Lung (tissue), 11 donors: ENCODE measurements at regions not wholly inside any gene's neighbourhood (a gene's known extent, or its start where the extent isn't known, plus 50 kb on each side); places are given as distances from the start of the nearest gene placed in this dataset.

ENCODE experiments used
- ATAC-seq: fragments of 200-7000 bp; cut with Tn5 transposase; one replicate; pipeline ENCODE4 v1.9.1; 2020; ENCODE audit warnings: moderate number of reproducible peaks; ENCODE audit not compliant: insufficient read depth, low FRiP score
- DNase-seq, 3 donors: peaks; one replicate each; pipeline ENCODE4 v3.0.0-alpha.2; 2013 to 2017
- H3K27ac ChIP-seq, 2 donors: one replicate each; pipeline ENCODE4 v1.5.1; 2013; ENCODE audit warnings: mild to moderate bottlenecking in 2 of 2, moderate library complexity in 2 of 2, control low read depth in 1 of 2, inconsistent platforms in 1 of 2, low read depth in 1 of 2, low read length in 1 of 2
- H3K27me3 ChIP-seq, 3 donors: one replicate each; pipeline ENCODE4 v1.5.1; 2013; ENCODE audit warnings: low read length in 2 of 3; ENCODE audit not compliant: control insufficient read depth in 3 of 3, insufficient read depth in 3 of 3
- H3K36me3 ChIP-seq, 4 donors: one replicate each; pipeline ENCODE4 v1.5.1; 2013; ENCODE audit warnings: low read length in 4 of 4, mild to moderate bottlenecking in 1 of 4, moderate library complexity in 1 of 4; ENCODE audit not compliant: control insufficient read depth in 4 of 4, insufficient read depth in 4 of 4
- H3K4me1 ChIP-seq, 5 donors: one replicate each; pipeline ENCODE4 v1.5.1; 2013; ENCODE audit warnings: low read length in 5 of 5, mild to moderate bottlenecking in 2 of 5, moderate library complexity in 1 of 5; ENCODE audit not compliant: control insufficient read depth in 5 of 5, insufficient read depth in 5 of 5
- H3K4me3 ChIP-seq: one replicate; pipeline ENCODE4 v1.5.1; 2013; ENCODE audit warnings: mild to moderate bottlenecking, control low read depth, moderate library complexity
- H3K9ac ChIP-seq, 2 donors: one replicate each; pipeline ENCODE4 v1.5.1; 2013; ENCODE audit warnings: low read length in 2 of 2, control low read depth in 1 of 2; ENCODE audit not compliant: insufficient read depth in 1 of 2
- H3K9me3 ChIP-seq, 4 donors: one replicate each; pipeline ENCODE4 v1.5.1; 2013; ENCODE audit warnings: low read length in 3 of 4, mild to moderate bottlenecking in 1 of 4, moderate library complexity in 1 of 4; ENCODE audit not compliant: control insufficient read depth in 4 of 4, insufficient read depth in 3 of 4
- CTCF ChIP-seq: IDR thresholded peaks from 2 replicates; pipeline ENCODE4 v1.5.1; 2012; ENCODE audit warnings: mild to moderate bottlenecking; ENCODE audit errors: control extremely low read depth, extremely low read depth
- WGBS, 2 donors: extraction: QIAGEN DNeasy Blood & Tissue Kit; methylation state at CpG; one replicate each; pipeline ENCODE4 v1.1.7; 2013; 5-methylcytosine and 5-hydroxymethylcytosine counted together
- donor health status: control.
- donor health status: control.
- donor health status: Bipolar disorder and iron deficiency.
- donor health status: healthy.
- donor health status: DM: yes; HTN: yes; CAD: no.

DNA sequence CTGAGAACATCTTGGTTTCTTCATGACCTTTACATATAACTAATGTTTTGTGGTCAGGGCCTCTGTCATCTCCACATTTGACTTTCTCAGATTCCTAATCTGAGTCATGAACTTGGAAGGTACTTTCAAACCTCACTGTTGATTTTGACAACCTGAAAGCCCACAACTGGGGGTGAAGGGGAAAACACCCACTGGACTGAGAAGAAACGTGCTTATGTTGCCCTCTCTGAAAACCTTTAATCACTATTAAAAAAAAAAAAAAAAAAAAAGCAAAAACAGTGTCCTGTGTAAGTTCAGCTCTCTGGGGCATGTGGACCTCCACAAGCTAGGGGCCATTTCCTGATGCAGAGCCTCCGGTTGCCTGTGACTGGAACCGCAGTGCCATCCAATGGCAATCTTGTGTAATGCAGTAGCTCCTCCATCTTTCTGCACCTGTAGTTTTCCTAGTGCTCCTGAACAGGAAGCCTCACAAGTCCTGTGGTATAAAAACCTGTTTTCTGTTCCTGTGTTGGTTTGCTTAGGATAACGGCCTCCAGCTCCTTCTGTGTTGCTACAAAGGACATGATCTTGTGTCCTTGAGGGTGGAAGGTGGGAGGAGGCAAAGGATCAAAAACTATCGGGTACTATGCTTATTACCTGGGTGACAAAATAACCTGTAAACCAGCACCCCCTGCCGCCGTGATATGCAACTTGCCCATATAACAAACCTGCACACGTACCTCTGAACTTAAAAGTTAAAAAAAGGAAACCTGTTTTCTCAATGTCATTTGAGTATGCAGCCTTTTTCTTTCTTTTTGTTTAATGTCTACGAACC, 124.5 kb downstream of the ZNF648 start:
- TF ChIP-seq CTCF: peak; percentile 35
- Histone ChIP-seq H3K27ac (no peak overlapping the region), H3K9ac (no peak overlapping the region), H3K36me3 (no peaks in the 10 kb centered on the region), H3K4me3 (no peak overlapping the region), H3K27me3 (no peaks in the 10 kb centered on the region), H3K9me3 (no peaks in the 10 kb centered on the region), H3K4me1 (no peaks in the 10 kb centered on the region)
- DNase-seq (peak; percentile 67 to 79 (median 75)), ATAC-seq (peak; percentile 66)
- 16 to 22% methylated on average over 9 of the region's 9 CpGs for WGBS, 2 donors

GRCh38 chr1:181936269-181936668, 125.2 kb downstream of the ZNF648 start:
- no peak for TF ChIP-seq CTCF
- H3K9ac ChIP-seq: no peak overlapping the region
- H3K27ac ChIP-seq: no peak overlapping the region
- H3K27me3 ChIP-seq: no peaks in the 10 kb centered on the region
- WGBS, 2 donors: 96 to 100% methylated on average over 2 of the region's 2 CpGs
- no peak overlapping the region for H3K4me3 ChIP-seq
- no peaks in the 10 kb centered on the region for H3K4me1 ChIP-seq
- no peak for DNase-seq
- no peaks in the 10 kb centered on the region for H3K36me3 ChIP-seq
- no peaks in the 10 kb centered on the region for H3K9me3 ChIP-seq
- ATAC-seq: no peak

- ATAC-seq: no peak
- no peak overlapping the region for H3K9ac ChIP-seq
- WGBS, 2 donors: 89 to 91% methylated on average over 2 of the region's 2 CpGs
- no peak overlapping the region for H3K27ac ChIP-seq
- H3K4me3 ChIP-seq: no peak overlapping the region
- no peaks in the 10 kb centered on the region for H3K27me3 ChIP-seq
- H3K36me3 ChIP-seq: no peaks in the 10 kb centered on the region
- TF ChIP-seq CTCF: no peak
- no peak for DNase-seq
- H3K4me1 ChIP-seq: no peaks in the 10 kb centered on the region
- no peaks in the 10 kb centered on the region for H3K9me3 ChIP-seq
Measured at GRCh38 chr1:181931873-181932272, 129.6 kb downstream of the ZNF648 start.
